NCI-H748 treated with DMSO at 0.1 percent for 48 hours (cell line): ENCODE measurements at regions not wholly inside any gene's neighbourhood (a gene's known extent, or its start where the extent isn't known, plus 50 kb on each side); places are given as distances from the start of the nearest gene placed in this dataset.
"Not testable (repeated sequence)": the region's sequence is repeated elsewhere in the genome, so short reads cannot be mapped to it uniquely, and the experiment has no call there.

Experiments used
- DNase-seq: peaks from one replicate; lab custom pipeline; 2025; lab: John Stamatoyannopoulos, UW

DNA sequence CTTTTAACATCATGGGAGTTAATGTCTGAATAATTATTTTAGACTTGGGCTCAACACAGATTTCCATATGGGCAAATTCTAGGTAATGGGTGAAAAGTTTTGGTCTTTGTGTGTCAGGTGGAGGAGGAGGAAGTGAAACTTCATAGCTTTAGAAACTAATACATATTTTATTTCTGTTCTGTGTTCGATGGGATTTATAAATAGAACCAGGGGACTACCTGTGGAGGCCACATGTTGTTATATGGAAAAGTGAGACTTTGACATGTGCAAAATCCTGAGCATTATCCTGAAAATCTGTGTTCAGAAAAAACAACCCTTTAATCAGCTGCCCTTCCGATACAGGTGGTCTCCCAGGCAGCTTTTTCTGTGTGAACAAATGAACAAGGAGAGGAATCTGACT is 209.5 kb downstream of the SOX2 start:
- no peak for DNase-seq

DNA sequence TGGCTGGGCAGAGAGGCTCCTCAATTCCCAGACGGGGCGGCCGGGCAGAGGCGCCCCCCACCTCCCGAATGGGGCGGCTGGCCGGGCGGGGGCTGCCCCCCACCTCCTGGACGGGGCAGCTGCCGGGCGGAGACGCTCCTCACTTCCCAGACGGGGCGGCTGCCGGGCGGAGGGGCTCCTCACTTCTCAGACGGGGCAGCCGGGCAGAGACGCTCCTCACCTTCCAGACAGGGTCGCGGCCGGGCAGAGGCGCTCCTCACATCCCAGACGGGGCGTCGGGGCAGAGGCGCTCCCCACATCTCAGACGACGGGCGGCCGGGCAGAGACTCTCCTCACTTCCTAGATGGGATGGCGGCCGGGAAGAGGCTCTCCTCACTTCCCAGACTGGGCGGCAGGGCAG is 214.1 kb downstream of the SOX2 start:
- DNase-seq: not testable (repeated sequence)

DNA sequence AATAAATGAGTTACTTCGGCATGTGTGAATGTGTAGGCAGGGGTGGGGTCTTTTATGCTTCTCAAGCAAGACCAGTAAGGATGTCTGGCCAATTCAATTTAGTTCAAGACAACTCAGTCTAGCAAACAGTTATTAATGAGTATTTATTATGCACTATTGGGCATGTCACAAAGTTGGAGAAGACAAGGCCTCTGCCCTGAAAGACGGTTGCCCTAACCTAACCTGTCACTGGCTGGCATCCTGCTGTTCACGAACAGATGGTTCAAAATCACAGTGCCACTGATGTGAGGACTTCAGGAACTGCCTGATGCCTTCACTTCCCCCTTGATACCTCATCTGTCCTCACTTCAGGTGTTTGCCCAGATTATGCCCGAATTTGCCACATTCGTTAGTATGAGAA is 217.8 kb downstream of the SOX2 start:
- no peak for DNase-seq

DNA sequence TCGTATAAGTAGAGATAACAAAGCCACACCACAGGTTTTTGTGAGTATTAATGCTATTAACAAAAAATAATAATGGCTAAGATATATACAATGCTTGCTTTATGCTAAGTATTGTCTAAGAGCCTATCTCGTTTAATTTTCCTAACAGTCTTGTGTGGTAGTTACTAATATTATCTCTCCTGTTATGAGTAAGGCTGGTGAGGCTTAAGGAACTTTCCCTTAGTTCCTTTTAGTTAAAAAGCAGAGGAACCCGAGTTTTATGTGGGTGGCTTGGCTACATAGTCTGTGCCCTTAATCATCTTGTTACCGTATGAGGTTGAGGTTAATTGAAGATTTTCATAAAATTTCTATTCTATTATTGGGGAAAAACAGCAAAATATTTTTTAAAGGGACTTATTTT is 218.4 kb downstream of the SOX2 start:
- no peak for DNase-seq

DNA sequence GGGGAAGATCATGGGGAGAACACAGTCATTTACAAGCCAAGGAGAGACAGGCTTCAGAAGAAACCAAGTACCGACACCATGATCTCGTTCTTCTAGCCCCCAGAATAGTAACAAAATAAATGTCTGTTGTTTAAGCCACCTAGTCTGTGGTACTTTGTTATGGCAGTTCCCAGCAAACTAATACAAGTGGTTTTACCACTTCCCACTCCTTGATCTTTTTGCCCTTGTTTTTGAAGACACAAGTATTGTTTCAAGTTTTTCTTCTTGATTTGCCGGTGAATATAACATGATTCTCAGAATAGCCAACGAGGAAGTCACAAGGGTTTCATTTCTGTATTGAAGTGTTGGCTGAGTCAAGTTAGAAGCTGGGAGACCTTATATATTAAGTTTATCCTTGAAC is 220.3 kb downstream of the SOX2 start:
- DNase-seq: no peak

DNA sequence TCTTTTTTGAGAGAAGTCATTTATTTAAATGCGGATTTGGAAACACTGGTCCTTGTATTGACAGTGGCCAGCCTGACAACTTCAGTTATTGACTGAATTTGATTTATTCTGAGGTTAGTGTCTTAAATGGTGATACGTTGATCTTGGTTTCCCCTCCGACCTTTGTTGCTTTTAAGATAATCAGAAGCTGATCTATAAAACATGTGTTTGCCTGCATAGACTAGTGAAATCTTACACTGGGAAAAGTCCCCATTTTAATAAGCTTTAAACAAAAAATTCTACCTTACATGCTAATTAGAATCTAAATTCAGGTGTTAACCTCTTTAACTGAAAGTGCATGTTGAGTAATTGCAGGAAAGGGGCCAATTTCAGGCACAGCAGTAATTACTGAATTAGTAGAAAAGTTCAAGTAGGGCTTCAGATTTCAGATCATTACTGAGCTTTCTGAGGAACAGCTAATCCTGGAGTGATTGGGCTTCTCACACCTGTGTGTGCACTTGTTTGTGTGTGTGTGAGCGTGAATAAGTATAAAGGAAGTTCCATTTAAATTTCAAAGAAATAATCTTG is 221.4 kb downstream of the SOX2 start:
- DNase-seq: no peak

DNA sequence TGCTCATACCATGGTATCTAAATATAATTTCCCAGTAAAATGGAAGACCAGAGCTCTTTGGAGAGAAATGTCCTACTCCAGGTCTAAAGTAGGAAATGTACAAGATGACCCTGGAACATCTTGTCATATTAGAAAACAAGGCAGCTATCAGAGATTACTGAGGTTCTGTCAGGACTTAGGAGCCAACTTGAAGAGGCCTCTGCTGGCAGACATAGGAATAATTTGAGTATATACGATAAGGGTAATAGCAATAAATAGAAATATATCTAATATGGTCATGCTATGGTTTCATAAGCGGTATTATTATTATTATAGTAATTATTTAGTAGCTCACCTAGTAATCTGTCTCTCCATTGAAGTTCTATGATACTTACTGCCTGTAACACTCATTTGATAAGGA is 224.2 kb downstream of the SOX2 start:
- DNase-seq: no peak

DNA sequence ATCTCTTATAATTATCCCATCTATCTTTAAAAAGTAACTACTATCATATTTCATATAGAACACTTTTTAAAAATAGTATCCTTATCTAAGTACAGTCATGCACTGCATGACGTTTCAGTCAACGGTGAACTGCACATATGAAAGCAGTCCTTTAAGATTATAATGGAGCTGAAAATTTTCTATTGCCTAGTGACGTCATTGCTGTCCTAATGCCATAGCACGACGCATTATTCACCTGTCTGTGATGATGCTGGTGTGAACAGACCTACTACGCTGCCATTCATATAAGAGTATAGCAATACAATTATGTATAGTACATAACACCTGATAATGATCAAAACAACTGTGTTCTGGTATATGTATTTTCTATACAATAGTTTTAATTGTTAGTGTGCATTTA is 225.0 kb downstream of the SOX2 start:
- no peak for DNase-seq

DNA sequence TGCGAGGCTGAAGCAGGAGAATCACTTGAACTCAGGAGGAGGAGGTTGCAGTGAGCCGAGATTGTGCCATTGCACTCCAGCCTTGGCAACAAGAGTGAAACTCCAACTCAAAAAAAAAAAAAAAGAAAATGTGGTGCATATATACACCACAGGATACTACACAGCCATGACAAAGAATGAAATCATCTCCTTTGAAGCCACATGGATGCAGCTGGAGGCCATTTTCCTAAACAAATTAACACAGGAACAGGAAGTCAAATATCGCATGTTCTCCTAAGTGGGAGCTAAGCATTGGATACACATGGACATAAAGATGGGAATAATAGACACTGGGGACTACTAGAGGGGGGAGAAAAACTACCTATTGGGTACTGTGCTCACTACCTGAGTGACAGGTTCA is 226.9 kb downstream of the SOX2 start:
- DNase-seq: not testable (repeated sequence)

DNA sequence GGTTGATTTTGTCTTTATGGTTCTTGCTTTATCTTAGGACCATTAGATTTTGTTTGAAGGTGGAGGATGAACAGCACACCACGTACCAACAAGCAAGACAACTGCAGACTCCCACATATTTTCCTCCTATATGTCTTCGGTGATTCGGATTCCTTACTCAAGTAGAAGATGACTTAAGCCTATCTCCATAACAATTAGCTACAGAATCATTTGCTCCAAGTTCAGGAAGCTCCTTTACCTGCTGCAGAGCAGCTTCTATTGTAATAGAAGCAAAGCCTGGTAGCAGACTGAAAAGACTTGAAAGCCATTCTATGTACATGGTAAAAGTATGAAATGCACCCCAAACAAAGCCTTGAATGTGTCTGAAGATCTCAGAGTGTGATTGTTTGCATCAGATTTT is 229.0 kb downstream of the SOX2 start:
- DNase-seq: no peak

DNA sequence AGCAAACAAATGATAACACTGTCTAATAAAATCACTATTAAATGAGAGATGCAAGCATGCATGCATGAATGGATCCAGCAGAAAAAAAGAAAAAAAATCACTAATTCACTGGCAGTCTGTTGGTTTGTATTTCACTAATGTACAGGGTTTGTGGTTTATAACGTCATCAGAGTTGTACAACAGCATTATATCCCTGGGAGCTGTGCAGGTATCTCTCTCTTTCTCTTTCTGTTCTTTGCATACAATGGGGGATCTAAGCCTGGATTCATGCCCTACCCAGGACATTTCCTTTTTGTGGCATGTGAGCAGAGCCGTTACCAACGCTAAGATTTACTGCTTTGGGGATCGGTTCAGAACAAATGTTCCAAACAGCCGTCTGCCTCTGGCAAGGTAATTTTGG is 229.5 kb downstream of the SOX2 start:
- DNase-seq: no peak

DNA sequence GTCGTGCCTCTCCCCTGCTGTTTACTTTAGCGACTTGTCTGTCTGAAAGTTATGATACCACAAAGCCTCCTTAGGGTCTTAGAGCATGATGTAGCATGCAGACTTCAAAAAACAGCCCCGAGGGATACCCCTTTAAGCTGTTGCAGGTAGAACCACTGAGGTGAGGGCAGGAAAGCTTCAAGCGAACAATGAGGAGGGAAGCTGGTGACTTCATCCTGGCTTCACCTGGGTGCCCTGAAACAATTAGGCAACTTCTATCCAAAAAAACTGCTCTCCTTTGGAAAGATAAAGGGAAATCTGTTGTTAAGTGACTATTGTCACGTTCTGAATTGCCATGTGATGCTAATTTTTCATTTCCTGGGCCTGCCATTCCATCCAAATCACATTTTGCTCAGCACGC is 231.6 kb downstream of the SOX2 start:
- DNase-seq: no peak

DNA sequence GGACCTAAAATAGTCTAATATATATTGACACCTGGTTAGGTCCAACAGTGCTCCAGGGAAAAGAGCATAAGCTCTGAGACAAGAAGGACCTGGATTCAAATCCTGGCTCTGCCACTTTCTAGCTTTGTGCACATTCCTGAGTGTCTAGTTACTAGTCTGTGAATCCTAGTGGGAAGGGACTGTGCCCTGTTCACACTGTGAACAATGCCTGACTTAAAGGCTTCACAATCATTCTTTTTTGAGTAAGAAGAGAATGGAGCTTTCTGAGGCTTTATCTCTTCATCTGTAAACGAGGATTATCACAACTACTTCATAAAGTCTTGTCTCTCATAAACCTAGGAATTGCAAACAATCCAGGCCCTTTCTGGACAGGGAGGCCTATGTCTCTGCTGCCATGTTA is 235.9 kb downstream of the SOX2 start:
- no peak for DNase-seq

DNA sequence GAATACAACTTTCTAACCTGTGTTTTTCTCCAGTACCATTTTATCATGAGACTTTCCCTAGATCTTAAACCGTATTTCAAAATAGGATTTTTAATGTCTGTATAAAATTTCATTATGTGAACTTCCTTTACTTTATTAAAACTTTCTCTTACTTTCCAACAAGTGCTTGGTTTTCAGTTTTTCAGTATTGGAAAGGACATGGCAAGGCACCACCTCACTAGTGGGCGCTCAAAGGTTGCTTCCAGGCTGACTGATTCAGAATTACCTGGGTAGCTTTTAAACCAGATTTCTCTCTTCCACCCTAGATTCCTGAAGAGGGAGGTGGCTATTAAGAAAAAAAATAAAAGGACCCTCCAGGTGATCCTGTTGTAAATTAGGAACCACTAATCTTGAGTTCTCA is 236.6 kb downstream of the SOX2 start:
- no peak for DNase-seq

DNA sequence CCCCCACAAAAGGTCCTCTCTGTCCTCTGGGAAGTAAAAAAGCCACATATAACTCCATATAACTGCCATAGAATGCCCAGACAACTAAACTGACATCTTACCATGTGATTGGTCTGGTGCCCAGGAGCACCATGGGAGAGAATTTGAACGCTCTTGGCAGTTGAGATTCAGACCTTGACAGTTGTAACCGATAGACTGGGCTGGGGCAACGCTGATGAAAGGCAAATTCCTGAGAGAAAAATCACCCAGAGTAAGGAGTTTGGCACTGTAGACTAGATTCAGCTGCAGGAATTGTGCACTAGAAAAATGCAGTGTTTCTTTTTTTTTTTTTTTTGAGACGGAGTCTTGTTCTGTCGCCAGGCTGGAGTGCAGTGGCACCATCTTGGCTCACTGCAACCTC is 240.5 kb downstream of the SOX2 start:
- no peak for DNase-seq

DNA sequence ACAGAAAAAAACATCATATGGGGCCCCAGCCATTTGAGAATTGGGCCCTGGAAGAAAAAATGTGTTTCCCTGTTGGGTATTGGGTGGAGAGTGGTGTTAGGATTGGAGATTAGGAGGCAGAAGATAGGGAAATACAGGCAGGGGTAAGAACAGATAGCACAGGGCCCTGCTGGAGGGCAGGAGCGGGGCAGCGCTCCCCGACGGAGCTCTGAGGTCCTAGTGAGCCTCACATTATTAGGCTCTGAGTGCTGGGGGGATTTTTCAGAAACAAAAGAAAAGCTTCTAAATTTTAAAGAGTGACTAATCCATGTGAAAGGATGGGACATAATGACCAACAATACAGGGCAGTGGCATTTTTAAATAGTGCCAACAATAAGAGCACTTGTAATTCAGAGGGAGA is 241.2 kb downstream of the SOX2 start:
- no peak for DNase-seq

DNA sequence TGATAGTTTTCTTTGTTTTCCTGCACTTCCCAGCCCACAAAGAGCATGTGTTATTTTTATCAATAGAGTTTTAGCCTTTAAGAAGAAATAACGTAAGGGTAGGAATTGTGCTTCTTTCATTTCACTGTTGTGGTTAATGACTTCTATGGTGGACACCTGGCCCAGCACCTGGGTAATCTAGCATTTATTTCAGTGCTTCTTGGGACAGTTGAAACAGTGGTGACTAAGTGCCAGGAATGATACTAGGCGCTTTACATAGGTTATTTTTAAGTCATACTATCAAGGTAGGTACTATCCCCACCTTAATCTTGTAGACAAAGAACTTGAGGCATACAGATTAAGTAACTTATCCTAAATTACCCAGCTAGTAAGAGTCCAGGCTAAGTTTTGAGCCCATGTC is 243.8 kb downstream of the SOX2 start:
- no peak for DNase-seq

DNA sequence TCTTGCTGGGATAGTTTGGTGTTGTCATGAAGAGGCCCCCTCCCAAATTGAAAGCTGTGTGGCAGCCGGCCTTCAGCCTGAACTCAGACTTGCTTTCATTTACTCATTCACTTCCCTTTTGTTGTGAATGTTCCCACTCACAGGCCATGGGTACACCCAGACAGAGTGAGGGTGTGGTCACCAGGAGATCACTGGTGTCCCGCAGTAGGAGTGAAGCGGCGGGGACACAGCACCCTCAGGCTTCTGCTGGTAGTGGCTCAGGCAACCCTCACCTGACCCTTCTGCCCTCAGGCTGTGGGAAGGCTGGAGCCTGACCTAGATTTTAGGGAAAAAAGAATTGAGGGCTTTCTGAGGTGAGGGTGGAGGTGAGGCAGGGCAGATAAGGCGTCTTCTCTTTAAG is 244.4 kb downstream of the SOX2 start:
- no peak for DNase-seq

DNA sequence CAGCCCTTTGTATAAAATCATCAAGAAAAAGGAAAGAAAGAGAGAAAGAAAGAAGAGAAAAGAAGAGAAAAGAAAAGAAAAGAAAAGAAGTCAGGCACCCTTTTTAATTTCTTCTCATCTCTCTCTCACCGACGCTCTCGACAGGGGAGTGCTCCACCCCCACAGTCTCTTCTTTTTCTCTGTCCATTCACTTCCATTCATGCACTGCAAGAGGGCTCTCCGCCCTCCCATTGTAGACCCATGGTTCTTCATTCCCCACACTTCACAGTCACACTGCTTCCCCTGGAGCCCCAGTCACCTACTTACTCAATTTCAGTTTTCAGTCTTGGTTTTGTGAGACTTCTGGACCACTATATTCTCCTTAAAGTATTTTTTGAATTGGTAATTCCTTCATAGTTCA is 254.7 kb downstream of the SOX2 start:
- no peak for DNase-seq

DNA sequence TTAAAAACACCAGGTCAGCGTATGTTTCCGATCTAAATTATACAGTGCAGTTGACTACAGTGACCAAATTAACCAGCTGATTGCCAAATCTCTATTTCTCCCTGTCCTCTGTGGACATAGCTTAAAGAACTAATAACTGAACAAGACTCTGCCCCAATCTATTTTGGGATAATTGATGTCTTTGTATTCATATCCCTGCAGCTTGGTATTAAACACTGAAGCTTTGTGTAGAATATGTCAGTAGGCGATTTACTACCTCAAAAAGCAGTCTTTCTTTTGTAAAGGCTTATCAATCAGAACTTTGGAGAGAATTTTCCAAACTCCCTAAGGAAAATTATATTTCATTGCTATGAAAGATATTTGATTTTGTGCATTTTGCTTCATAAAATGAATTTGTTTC is 258.2 kb downstream of the SOX2 start:
- no peak for DNase-seq

DNA sequence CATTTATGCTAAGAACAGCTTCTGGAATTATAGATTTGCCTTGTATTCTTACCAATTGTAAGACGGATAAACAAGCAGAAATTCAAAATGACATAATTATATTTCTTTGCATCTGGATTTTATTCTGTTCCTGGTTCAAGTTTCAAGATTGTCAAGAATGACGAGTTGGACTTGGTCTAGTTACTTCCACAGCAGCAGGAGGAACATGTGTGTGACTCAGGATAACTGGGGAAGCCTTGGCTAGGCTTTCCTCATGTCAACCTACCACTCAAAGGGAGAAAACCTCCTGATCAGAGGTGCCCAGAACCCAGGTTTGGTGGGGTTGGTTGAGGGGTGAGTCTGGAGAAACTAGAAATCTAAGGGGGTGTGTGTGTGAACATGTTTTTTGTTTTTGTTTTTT is 259.7 kb downstream of the SOX2 start:
- DNase-seq: no peak

DNA sequence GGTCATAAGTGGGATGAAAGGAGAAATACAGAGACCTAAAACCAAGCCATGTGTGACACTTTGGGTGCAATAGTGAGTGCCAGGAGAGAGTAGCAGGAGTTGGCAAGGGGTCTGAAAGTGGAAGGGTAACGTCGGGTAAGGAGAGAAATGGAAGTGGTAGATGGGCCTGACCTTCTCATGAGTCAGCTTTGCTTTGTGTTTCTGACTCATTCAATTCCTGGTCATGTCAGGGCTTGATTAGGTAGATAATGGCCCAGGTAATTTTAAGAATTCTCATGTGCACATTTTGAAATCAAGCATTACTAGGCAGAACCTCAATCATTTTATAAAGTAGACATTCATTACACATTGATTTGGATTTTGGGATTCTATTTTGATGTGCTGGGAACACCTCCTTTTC is 262.5 kb downstream of the SOX2 start:
- no peak for DNase-seq

DNA sequence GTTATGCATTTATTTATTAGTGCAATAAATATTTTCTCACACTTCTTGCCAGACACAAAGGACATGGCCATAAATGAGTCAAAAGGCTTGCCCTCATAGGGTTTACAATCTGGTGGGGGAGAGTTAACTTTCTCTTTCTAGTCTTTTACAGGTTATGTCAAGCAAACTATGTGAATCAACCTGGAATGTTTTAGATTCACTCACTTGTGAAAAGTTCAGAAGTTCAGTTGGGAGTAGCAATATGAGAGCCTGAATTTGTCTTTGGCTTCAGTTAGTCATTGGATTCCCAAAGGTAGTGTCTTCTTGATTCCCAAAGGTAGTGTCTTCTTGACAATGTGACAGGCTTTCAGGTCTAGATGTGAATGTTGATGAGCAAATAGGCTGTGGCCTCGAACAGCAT is 264.8 kb downstream of the SOX2 start:
- DNase-seq: no peak

DNA sequence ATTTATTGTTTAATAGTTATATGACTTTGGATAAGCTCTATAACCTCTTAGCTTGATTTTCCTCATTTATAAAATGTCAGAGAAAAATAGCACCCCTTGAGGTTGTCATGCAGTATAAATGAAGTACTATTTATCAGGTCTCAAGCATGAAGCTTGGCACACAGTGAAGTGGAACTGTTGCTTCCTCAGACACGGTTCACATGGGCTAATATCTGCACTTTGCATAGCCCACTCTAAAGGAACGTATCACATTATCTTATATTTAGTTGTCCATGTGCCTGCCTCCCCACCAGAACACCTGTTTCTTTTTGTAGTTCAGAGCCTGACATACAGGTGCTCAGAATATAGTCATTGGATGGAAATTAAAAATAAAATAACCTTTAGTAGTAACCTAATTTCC is 273.7 kb downstream of the SOX2 start:
- no peak for DNase-seq

DNA sequence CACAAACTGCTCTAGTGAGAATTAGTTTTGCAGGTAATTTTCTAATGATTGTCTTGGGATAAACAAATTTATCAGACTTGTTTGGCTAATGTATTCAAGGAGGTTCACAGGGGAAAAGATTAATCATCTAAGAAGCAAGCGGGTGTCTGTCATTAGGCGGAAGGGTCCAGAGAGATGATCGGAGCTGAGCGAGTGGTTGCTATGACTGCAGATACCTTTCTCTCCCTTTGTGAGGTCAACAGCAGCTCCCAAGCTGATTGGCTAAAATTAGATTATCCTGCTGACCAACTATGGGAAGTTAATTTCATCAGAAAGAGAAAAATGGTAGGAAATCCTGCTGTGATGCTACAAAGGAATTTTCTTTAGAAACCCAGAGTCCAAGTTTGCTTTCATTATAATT is 276.0 kb downstream of the SOX2 start:
- DNase-seq: no peak
